SK-N-SH treated with all-trans-retinoic acid at 6 μM for 48 hours (cell line): ENCODE measurements at regions not wholly inside any gene's neighbourhood (a gene's known extent, or its start where the extent isn't known, plus 50 kb on each side); places are given as distances from the start of the nearest gene placed in this dataset.

ENCODE experiments used
- OSR1 ChIP-seq: fragments of 250-450 bp; sonication (Bioruptor Pico); IDR thresholded peaks from 2 replicates; pipeline ENCODE4 v1.8.0; 2022; ENCODE audit warnings: moderate library complexity, mild to moderate bottlenecking, inconsistent platforms
- TF ChIP-seq, protein P1 (sequence below): fragments of 250-450 bp; sonication (Bioruptor Pico); IDR thresholded peaks from 2 replicates; pipeline ENCODE4 v1.8.0; 2021; ENCODE audit warnings: low read depth, mild to moderate bottlenecking, moderate library complexity, borderline replicate concordance
- TF ChIP-seq, protein P2 (sequence below): fragments of 250-450 bp; sonication (Bioruptor Pico); IDR thresholded peaks from 2 replicates; pipeline ENCODE4 v1.5.1; 2020; ENCODE audit warnings: low read depth, mild to moderate bottlenecking, moderate library complexity

DNA sequence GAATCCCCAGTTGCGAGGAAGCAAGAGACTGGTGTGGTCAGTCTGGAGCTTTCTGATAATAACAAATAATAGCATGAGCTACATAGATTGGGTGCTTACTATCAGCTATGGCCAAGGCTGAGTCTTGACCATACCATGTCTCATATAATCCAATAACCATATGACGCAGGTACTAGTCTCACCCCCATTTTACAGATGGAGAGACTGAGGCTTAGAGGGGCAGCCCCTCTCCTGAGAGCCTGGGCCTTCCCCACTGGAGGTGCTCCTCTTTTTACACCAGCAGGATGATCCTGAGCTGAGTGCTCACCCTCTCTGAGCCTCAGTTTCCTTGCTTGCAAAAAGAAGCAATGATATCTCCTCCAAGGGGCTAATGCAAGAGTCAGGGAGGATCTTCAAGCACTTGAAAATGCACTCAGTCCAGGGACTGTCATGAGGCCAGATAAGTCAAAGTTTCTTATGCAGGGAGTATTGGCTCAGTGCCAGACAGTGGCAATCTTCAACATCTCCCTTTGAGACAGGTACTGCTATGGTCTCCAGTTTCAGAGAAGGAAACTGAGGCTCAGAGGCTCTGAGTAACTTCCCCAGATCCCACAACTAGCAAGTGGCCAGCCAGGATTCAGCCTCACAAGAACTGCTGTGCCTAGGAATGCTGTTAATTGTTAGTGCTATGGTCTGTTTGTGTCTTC lies 149.7 kb downstream of the TFCP2L1 start:
- TF ChIP-seq, protein P1, sequence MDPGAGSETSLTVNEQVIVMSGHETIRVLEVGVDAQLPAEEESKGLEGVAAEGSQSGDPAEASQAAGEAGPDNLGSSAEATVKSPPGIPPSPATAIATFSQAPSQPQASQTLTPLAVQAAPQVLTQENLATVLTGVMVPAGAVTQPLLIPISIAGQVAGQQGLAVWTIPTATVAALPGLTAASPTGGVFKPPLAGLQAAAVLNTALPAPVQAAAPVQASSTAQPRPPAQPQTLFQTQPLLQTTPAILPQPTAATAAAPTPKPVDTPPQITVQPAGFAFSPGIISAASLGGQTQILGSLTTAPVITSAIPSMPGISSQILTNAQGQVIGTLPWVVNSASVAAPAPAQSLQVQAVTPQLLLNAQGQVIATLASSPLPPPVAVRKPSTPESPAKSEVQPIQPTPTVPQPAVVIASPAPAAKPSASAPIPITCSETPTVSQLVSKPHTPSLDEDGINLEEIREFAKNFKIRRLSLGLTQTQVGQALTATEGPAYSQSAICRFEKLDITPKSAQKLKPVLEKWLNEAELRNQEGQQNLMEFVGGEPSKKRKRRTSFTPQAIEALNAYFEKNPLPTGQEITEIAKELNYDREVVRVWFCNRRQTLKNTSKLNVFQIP (CRISPR knock-in tag): no peak
- no peak for TF ChIP-seq OSR1 (CRISPR knock-in tag)
- TF ChIP-seq, protein P2, sequence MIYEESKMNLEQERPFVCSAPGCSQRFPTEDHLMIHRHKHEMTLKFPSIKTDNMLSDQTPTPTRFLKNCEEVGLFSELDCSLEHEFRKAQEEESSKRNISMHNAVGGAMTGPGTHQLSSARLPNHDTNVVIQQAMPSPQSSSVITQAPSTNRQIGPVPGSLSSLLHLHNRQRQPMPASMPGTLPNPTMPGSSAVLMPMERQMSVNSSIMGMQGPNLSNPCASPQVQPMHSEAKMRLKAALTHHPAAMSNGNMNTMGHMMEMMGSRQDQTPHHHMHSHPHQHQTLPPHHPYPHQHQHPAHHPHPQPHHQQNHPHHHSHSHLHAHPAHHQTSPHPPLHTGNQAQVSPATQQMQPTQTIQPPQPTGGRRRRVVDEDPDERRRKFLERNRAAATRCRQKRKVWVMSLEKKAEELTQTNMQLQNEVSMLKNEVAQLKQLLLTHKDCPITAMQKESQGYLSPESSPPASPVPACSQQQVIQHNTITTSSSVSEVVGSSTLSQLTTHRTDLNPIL (CRISPR knock-in tag): no peak
